Epidermal melanocyte (primary cell): ENCODE measurements at regions not wholly inside any gene's neighbourhood (a gene's known extent, or its start where the extent isn't known, plus 50 kb on each side); places are given as distances from the start of the nearest gene placed in this dataset.

Source experiments
- DNase-seq: peaks from one replicate; pipeline ENCODE4 v3.0.0; 2011; ENCODE audit warnings: low spot score; ENCODE audit not compliant: insufficient read length

- DNase-seq: no peak
Measured at GRCh38 chr2:196224756-196225155, 53.4 kb upstream of the STK17B start.

GRCh38 chr2:196225213-196225612 lies 53.8 kb upstream of the STK17B start:
- DNase-seq: no peak

- DNase-seq: no peak
Measured at GRCh38 chr2:196226058-196226706, 54.8 kb upstream of the STK17B start.

- no peak for DNase-seq
Measured at GRCh38 chr2:196226707-196227065, 55.3 kb upstream of the STK17B start.

- DNase-seq: no peak
Measured at GRCh38 chr2:196229013-196229412, 57.6 kb upstream of the STK17B start.

GRCh38 chr2:196230061-196230854 lies 58.9 kb upstream of the STK17B start:
- DNase-seq: no peak

GRCh38 chr2:196233021-196233804 lies 61.8 kb upstream of the STK17B start:
- peak; percentile 27 for DNase-seq

GRCh38 chr2:196233805-196234475 lies 62.6 kb upstream of the STK17B start:
- DNase-seq: no peak

- no peak for DNase-seq
Measured at GRCh38 chr2:196234672-196235071, 63.3 kb upstream of the STK17B start.

- no peak for DNase-seq
Measured at GRCh38 chr2:196238836-196239380, 67.5 kb upstream of the STK17B start.

GRCh38 chr2:196239622-196240587 lies 68.5 kb upstream of the STK17B start:
- DNase-seq: no peak

- DNase-seq: no peak
Measured at GRCh38 chr2:196241175-196241574, 69.8 kb upstream of the STK17B start.

- DNase-seq: no peak
Measured at GRCh38 chr2:196242131-196242620, 70.8 kb upstream of the STK17B start.

- DNase-seq: no peak
Measured at GRCh38 chr2:196244516-196244915, 73.1 kb upstream of the STK17B start.

- no peak for DNase-seq
Measured at GRCh38 chr2:196244966-196245365, 73.6 kb upstream of the STK17B start.

GRCh38 chr2:196245378-196246140 lies 74.2 kb upstream of the STK17B start:
- no peak for DNase-seq

GRCh38 chr2:196247114-196247975 lies 76.0 kb upstream of the STK17B start:
- DNase-seq: no peak

- no peak for DNase-seq
Measured at GRCh38 chr2:196247976-196248280, 76.5 kb upstream of the STK17B start.
